Smooth muscle cell of the brain vasculature (primary cell): ENCODE measurements at regions not wholly inside any gene's neighbourhood (a gene's known extent, or its start where the extent isn't known, plus 50 kb on each side); places are given as distances from the start of the nearest gene placed in this dataset.

ENCODE experiments used
- DNase-seq: peaks from one replicate; pipeline ENCODE4 v3.0.0-alpha.2; 2012; ENCODE audit warnings: low read depth, low spot score

- no peak for DNase-seq
These were observed 385.8 kb downstream of the TRIB2 start for GRCh38 chr2:13102397-13103063.

GRCh38 chr2:13103151-13103550 is 386.4 kb downstream of the TRIB2 start:
- DNase-seq, result no peak

- no peak for DNase-seq
These were observed 387.2 kb downstream of the TRIB2 start for GRCh38 chr2:13103778-13104493.

GRCh38 chr2:13104723-13105122 is 388.0 kb downstream of the TRIB2 start:
- no peak for DNase-seq

GRCh38 chr2:13106302-13106701 is 389.6 kb downstream of the TRIB2 start:
- DNase-seq, result no peak

GRCh38 chr2:13109516-13109915 is 392.8 kb downstream of the TRIB2 start:
- DNase-seq, result no peak

GRCh38 chr2:13110825-13111224 is 394.1 kb downstream of the TRIB2 start:
- DNase-seq, result no peak

- no peak for DNase-seq
These were observed 396.3 kb downstream of the TRIB2 start for GRCh38 chr2:13113002-13113401.

- no peak for DNase-seq
These were observed 397.7 kb downstream of the TRIB2 start for GRCh38 chr2:13114391-13114790.

GRCh38 chr2:13115643-13116042 is 398.9 kb downstream of the TRIB2 start:
- no peak for DNase-seq

- no peak for DNase-seq
These were observed 404.4 kb downstream of the TRIB2 start for GRCh38 chr2:13121096-13121495.

- DNase-seq, result no peak
These were observed 411.4 kb downstream of the TRIB2 start for GRCh38 chr2:13128139-13128538.

- no peak for DNase-seq
These were observed 418.6 kb downstream of the TRIB2 start for GRCh38 chr2:13135369-13135768.

GRCh38 chr2:13135856-13136255 is 419.1 kb downstream of the TRIB2 start:
- no peak for DNase-seq

GRCh38 chr2:13137679-13138078 is 420.9 kb downstream of the TRIB2 start:
- DNase-seq, result no peak

- DNase-seq, result no peak
These were observed 424.6 kb downstream of the TRIB2 start for GRCh38 chr2:13141315-13141714.

GRCh38 chr2:13143451-13143850 is 426.7 kb downstream of the TRIB2 start:
- DNase-seq, result no peak

- DNase-seq, result no peak
These were observed 440.2 kb downstream of the TRIB2 start for GRCh38 chr2:13156916-13157315.

- no peak for DNase-seq
These were observed 441.7 kb downstream of the TRIB2 start for GRCh38 chr2:13158466-13158865.

GRCh38 chr2:13180729-13181128 is 464.0 kb downstream of the TRIB2 start:
- no peak for DNase-seq

GRCh38 chr2:13193075-13193474 is 476.3 kb downstream of the TRIB2 start:
- no peak for DNase-seq

- DNase-seq, result peak; percentile 4
These were observed 477.2 kb downstream of the TRIB2 start for GRCh38 chr2:13193900-13194299.

GRCh38 chr2:13195270-13195669 is 478.5 kb downstream of the TRIB2 start:
- DNase-seq, result no peak
